ENCODE measurements at regions not wholly inside any gene's neighbourhood (a gene's known extent, or its start where the extent isn't known, plus 50 kb on each side); places are given as distances from the start of the nearest gene placed in this dataset.

DNA sequence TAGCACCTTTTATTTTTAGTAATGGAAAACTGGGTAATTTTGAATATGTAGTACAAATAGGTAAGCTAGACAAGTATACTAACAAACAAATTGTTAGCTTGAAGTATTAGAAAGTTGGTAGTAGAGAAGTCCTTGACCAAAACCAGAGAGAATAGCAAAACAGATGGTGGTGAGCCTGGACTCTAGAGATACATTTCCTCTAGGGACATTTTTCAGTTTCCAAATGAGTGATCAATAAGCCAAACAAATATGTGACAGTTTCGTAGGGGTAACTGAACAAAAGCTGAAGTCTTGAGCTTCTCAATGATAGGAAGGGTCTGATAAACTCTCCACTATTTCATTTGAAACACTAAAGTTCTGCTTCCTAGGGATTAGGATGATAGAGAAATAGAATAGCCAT, 692.0 kb upstream of the FAM98A start:
- in situ Hi-C loops (cut with HindIII; ENCODE audit: low pct_ligation_motif_present, low sequenced_read_pairs), result no loop called here
- Histone ChIP-seq H3K36me3 (replicated peaks) (no peaks in the 10 kb centered on the region), H3K4me3 (ENCODE audit: low read depth, low read length) (no peak overlapping the region), H3K27ac (no peak overlapping the region), H3K27me3 (replicated peaks) (no peaks in the 10 kb centered on the region)
- TF ChIP-seq CTCF (IDR thresholded peaks at IDR 0.05; ENCODE audit: low read depth, low read length, missing control alignments), result no peak
- no peak for DNase-seq

GRCh38 chr2:34288016-34288415, 688.9 kb upstream of the FAM98A start:
- DNase-seq, result no peak
- TF ChIP-seq CTCF (IDR thresholded peaks at IDR 0.05; ENCODE audit: low read depth, low read length, missing control alignments), result no peak
- Histone ChIP-seq H3K36me3 (replicated peaks) (no peaks in the 10 kb centered on the region), H3K27me3 (replicated peaks) (no peaks in the 10 kb centered on the region), H3K27ac (no peak overlapping the region), H3K4me3 (ENCODE audit: low read depth, low read length) (no peak overlapping the region)
- in situ Hi-C loops (cut with HindIII; ENCODE audit: low pct_ligation_motif_present, low sequenced_read_pairs), result no loop called here

GRCh38 chr2:34280606-34281005, 681.5 kb upstream of the FAM98A start:
- DNase-seq, result no peak
- Histone ChIP-seq H3K27ac (no peak overlapping the region), H3K36me3 (replicated peaks) (no peaks in the 10 kb centered on the region), H3K27me3 (replicated peaks) (no peaks in the 10 kb centered on the region), H3K4me3 (ENCODE audit: low read depth, low read length) (no peak overlapping the region)
- no peak for TF ChIP-seq CTCF (IDR thresholded peaks at IDR 0.05; ENCODE audit: low read depth, low read length, missing control alignments)
- in situ Hi-C loops (cut with HindIII; ENCODE audit: low pct_ligation_motif_present, low sequenced_read_pairs), result no loop called here

DNA sequence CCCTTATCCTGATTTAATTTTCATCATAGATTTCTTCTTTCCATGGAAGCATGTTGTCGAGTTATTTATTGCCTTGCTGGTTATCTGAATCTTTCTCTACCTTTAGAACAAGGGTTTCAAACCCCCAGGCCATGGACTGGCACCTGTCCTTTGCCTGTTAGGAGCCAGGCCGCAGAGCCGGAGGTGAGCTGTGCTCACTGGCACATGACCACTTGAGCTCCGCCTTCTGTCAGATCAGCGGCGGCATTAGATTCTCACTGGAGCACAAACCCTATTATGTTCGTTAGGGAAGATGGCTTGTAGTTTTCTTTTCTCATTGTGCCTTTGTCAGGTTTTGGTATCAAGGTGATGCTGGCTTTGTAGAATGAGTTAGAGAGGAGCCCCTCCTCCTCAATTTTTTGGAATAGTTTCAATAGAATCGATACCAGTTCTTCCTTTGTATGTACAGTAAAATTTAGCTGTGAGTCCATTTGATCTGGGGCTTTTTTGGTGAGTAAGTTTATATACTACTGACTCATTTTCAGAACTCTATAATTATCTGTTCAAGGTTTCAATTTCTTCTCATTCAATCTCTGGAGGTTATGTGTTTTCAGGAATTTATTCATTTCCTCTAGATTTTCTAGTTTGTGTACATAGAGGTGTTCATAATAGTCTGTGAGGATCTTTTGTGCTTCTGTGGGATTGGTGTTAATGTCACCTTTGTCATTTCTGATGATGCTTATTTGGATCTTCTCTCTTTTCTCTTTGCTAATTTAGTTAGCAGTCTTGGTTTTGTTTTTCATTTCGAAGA, 668.0 kb upstream of the FAM98A start:
- no peaks in the 10 kb centered on the region for H3K27me3 ChIP-seq (replicated peaks)
- no peak overlapping the region for H3K27ac ChIP-seq
- no peak for TF ChIP-seq CTCF (IDR thresholded peaks at IDR 0.05; ENCODE audit: low read depth, low read length, missing control alignments)
- no peak overlapping the region for H3K4me3 ChIP-seq (ENCODE audit: low read depth, low read length)
- in situ Hi-C loops (cut with HindIII; ENCODE audit: low pct_ligation_motif_present, low sequenced_read_pairs), result no loop called here
- no peak for DNase-seq
- no peaks in the 10 kb centered on the region for H3K36me3 ChIP-seq (replicated peaks)

GRCh38 chr2:34261701-34262100, 662.6 kb upstream of the FAM98A start:
- H3K27me3 ChIP-seq (replicated peaks), result no peaks in the 10 kb centered on the region
- in situ Hi-C loops (cut with HindIII; ENCODE audit: low pct_ligation_motif_present, low sequenced_read_pairs), result no loop called here
- no peak for DNase-seq
- no peak overlapping the region for H3K27ac ChIP-seq
- H3K4me3 ChIP-seq (ENCODE audit: low read depth, low read length), result no peak overlapping the region
- TF ChIP-seq CTCF (IDR thresholded peaks at IDR 0.05; ENCODE audit: low read depth, low read length, missing control alignments), result no peak
- H3K36me3 ChIP-seq (replicated peaks), result no peaks in the 10 kb centered on the region

All from brain microvascular endothelial cell (primary cell).